ENCODE measurements at regions not wholly inside any gene's neighbourhood (a gene's known extent, or its start where the extent isn't known, plus 50 kb on each side); places are given as distances from the start of the nearest gene placed in this dataset.
"Not testable (repeated sequence)": the region's sequence is repeated elsewhere in the genome, so short reads cannot be mapped to it uniquely, and the experiment has no call there.

GRCh38 chr12:9446883-9447761 lies 160.6 kb downstream of the KLRB1 start:
- H3K27me3 ChIP-seq (ENCODE audit: control insufficient read depth in 1 of 2, insufficient read depth in 2 of 2, low read length in 2 of 2); FAIRE-seq; H4K20me1 ChIP-seq (ENCODE audit: insufficient read depth, low read length); H3K79me2 ChIP-seq (ENCODE audit: insufficient read depth, low read length); CTCF ChIA-PET (ENCODE audit: low intra/inter-chr PET ratio, low total read pairs); DNase-seq (ENCODE audit: low spot score); H3K4me1 ChIP-seq (ENCODE audit: insufficient read depth, low read length); intact Hi-C loops (cut with micrococcal nuclease; ENCODE audit: unreplicated experiment); BruUV-seq (replicated peaks); H2AFZ ChIP-seq (ENCODE audit: low read length); H3K36me3 ChIP-seq (replicated peaks in 1 of 2; ENCODE audit: control insufficient read depth in 1 of 2, insufficient read depth in 2 of 2, low read length in 2 of 2); in situ Hi-C loops (cut with HindIII; ENCODE audit: extremely low pct_ligation_motif_present, low pct_unique_long_range_greater_than_20kb); H3K9me3 ChIP-seq (ENCODE audit: low read length); POLR2A ChIA-PET: not testable (repeated sequence)
- Histone ChIP-seq H3K4me2 (ENCODE audit: low read depth, low read length) (peak overlapping the region; percentile 71), H3K27ac (ENCODE audit: extremely low read length, insufficient read depth, low read length) (peak overlapping the region; percentile 65), H3K9ac (ENCODE audit: insufficient read depth, low read depth, low read length) (peak overlapping the region; percentile 69), H3K4me3 (replicated peaks in 1 of 3; ENCODE audit: insufficient read depth in 1 of 3, low read depth in 2 of 3, low read length in 3 of 3) (peak overlapping the region; percentile 52 to 81 (median 74); a peak in 5 of 6 replicates)
- 0% methylated on average over 14 of the region's 20 CpGs for WGBS (ENCODE audit: low lambda C conversion rate)
- peak; percentile 28; the same call in 1 of the 2 replicates for TF ChIP-seq ZNF263 (CRISPR knock-in tag; IDR thresholded peaks at IDR 0.05)
- TF ChIP-seq ETV5 (CRISPR knock-in tag; IDR thresholded peaks at IDR 0.05; ENCODE audit: borderline replicate concordance) = 0 out of 2 replicates have a peak, but pooled peaks have one; percentile 5
- ATAC-seq = peak; percentile 70

GRCh38 chr12:9440428-9440827 lies 167.3 kb downstream of the KLRB1 start:
- not testable (repeated sequence) for BruUV-seq (replicated peaks); ATAC-seq; H3K27ac ChIP-seq (ENCODE audit: extremely low read length, insufficient read depth, low read length)

GRCh38 chr12:9435682-9436081 lies 172.0 kb downstream of the KLRB1 start:
- intact Hi-C loops (cut with micrococcal nuclease; ENCODE audit: unreplicated experiment); POLR2A ChIA-PET; CTCF ChIA-PET (ENCODE audit: low intra/inter-chr PET ratio, low total read pairs): not testable (repeated sequence)

More at GRCh38 chr12:9440428-9440827, 167.3 kb downstream of the KLRB1 start:
- FAIRE-seq; DNase-seq (ENCODE audit: low spot score); intact Hi-C loops (cut with micrococcal nuclease; ENCODE audit: unreplicated experiment); H3K4me1 ChIP-seq (ENCODE audit: insufficient read depth, low read length); H3K9ac ChIP-seq (ENCODE audit: insufficient read depth, low read depth, low read length); in situ Hi-C loops (cut with HindIII; ENCODE audit: extremely low pct_ligation_motif_present, low pct_unique_long_range_greater_than_20kb); H3K4me3 ChIP-seq (replicated peaks in 1 of 3; ENCODE audit: insufficient read depth in 1 of 3, low read depth in 2 of 3, low read length in 3 of 3); H4K20me1 ChIP-seq (ENCODE audit: insufficient read depth, low read length); H3K4me2 ChIP-seq (ENCODE audit: low read depth, low read length); H3K27me3 ChIP-seq (ENCODE audit: control insufficient read depth in 1 of 2, insufficient read depth in 2 of 2, low read length in 2 of 2); H3K79me2 ChIP-seq (ENCODE audit: insufficient read depth, low read length); CTCF ChIA-PET (ENCODE audit: low intra/inter-chr PET ratio, low total read pairs); H2AFZ ChIP-seq (ENCODE audit: low read length); H3K36me3 ChIP-seq (replicated peaks in 1 of 2; ENCODE audit: control insufficient read depth in 1 of 2, insufficient read depth in 2 of 2, low read length in 2 of 2); POLR2A ChIA-PET; H3K9me3 ChIP-seq (ENCODE audit: low read length): not testable (repeated sequence)
- whole genome bisulfite sequencing (ENCODE audit: low lambda C conversion rate) = 100% methylated on average over 2 of the region's 5 CpGs

GRCh38 chr12:9430385-9430784 lies 177.3 kb downstream of the KLRB1 start:
- DNase-seq (ENCODE audit: low spot score); BruUV-seq (replicated peaks); H3K9me3 ChIP-seq (ENCODE audit: low read length); H3K9ac ChIP-seq (ENCODE audit: insufficient read depth, low read depth, low read length); H3K4me2 ChIP-seq (ENCODE audit: low read depth, low read length); intact Hi-C loops (cut with micrococcal nuclease; ENCODE audit: unreplicated experiment); H3K27ac ChIP-seq (ENCODE audit: extremely low read length, insufficient read depth, low read length); H4K20me1 ChIP-seq (ENCODE audit: insufficient read depth, low read length); CTCF ChIA-PET (ENCODE audit: low intra/inter-chr PET ratio, low total read pairs); H3K4me1 ChIP-seq (ENCODE audit: insufficient read depth, low read length); FAIRE-seq; ATAC-seq; H2AFZ ChIP-seq (ENCODE audit: low read length); H3K36me3 ChIP-seq (replicated peaks in 1 of 2; ENCODE audit: control insufficient read depth in 1 of 2, insufficient read depth in 2 of 2, low read length in 2 of 2); POLR2A ChIA-PET; H3K27me3 ChIP-seq (ENCODE audit: control insufficient read depth in 1 of 2, insufficient read depth in 2 of 2, low read length in 2 of 2); in situ Hi-C loops (cut with HindIII; ENCODE audit: extremely low pct_ligation_motif_present, low pct_unique_long_range_greater_than_20kb); H3K79me2 ChIP-seq (ENCODE audit: insufficient read depth, low read length); H3K4me3 ChIP-seq (replicated peaks in 1 of 3; ENCODE audit: insufficient read depth in 1 of 3, low read depth in 2 of 3, low read length in 3 of 3): not testable (repeated sequence)
- no CpG with 5 or more reads among the region's 19 CpGs for WGBS (ENCODE audit: low lambda C conversion rate)

More at GRCh38 chr12:9435682-9436081, 172.0 kb downstream of the KLRB1 start:
- H3K9me3 ChIP-seq (ENCODE audit: low read length); H4K20me1 ChIP-seq (ENCODE audit: insufficient read depth, low read length); H2AFZ ChIP-seq (ENCODE audit: low read length); in situ Hi-C loops (cut with HindIII; ENCODE audit: extremely low pct_ligation_motif_present, low pct_unique_long_range_greater_than_20kb); FAIRE-seq; H3K79me2 ChIP-seq (ENCODE audit: insufficient read depth, low read length); DNase-seq (ENCODE audit: low spot score); H3K4me2 ChIP-seq (ENCODE audit: low read depth, low read length); BruUV-seq (replicated peaks); H3K27me3 ChIP-seq (ENCODE audit: control insufficient read depth in 1 of 2, insufficient read depth in 2 of 2, low read length in 2 of 2); H3K27ac ChIP-seq (ENCODE audit: extremely low read length, insufficient read depth, low read length); H3K9ac ChIP-seq (ENCODE audit: insufficient read depth, low read depth, low read length); H3K36me3 ChIP-seq (replicated peaks in 1 of 2; ENCODE audit: control insufficient read depth in 1 of 2, insufficient read depth in 2 of 2, low read length in 2 of 2); H3K4me1 ChIP-seq (ENCODE audit: insufficient read depth, low read length); ATAC-seq; H3K4me3 ChIP-seq (replicated peaks in 1 of 3; ENCODE audit: insufficient read depth in 1 of 3, low read depth in 2 of 3, low read length in 3 of 3): not testable (repeated sequence)
- 95% methylated on average over 9 of the region's 15 CpGs for WGBS (ENCODE audit: low lambda C conversion rate)
